ENCODE measurements at regions not wholly inside any gene's neighbourhood (a gene's known extent, or its start where the extent isn't known, plus 50 kb on each side); places are given as distances from the start of the nearest gene placed in this dataset.

GRCh38 chr12:4849115-4849541 lies 60.6 kb upstream of the KCNA1 start:
- TF ChIP-seq CTCF (conservative IDR thresholded peaks at IDR 0.05) (peak; percentile 87), EZH2 (IDR thresholded peaks at IDR 0.05; ENCODE audit: low read depth) (no peak)

All from PC-9 (cell line).